K562 (cell line): ENCODE measurements at regions not wholly inside any gene's neighbourhood (a gene's known extent, or its start where the extent isn't known, plus 50 kb on each side); places are given as distances from the start of the nearest gene placed in this dataset.

Experiments
- ATAC-seq: fragments of 200-7000 bp; cut with Tn5 transposase; 3 replicates; pipeline ENCODE4 v1.9.1; 2020; ENCODE audit warnings: moderate library complexity
- BruUV-seq: library from RNA; stranded (reverse); fragments of 400-500 nt; replicated peaks from 2 replicates; lab custom pipeline; 2021; lab: Mats Ljungman, UMichigan
- CTCF ChIA-PET: fragments of 300-600 bp; formaldehyde crosslinking; extraction: SDS; loops from one replicate; lab custom pipeline; 2021; ENCODE audit warnings: low intra/inter-chr PET ratio; lab: Yijun Ruan, JAX
- POLR2A ChIA-PET: fragments of 300-600, 350-650 bp; sonication (Branson Sonifier 250); formaldehyde crosslinking; extraction: SDS; loops from one replicate; lab custom pipeline; 2021; ENCODE audit warnings: antibody characterized with exemption, inconsistent platforms; lab: Yijun Ruan, JAX
- DNase-seq, 4 experiments: peaks; one replicate each; pipeline versions ENCODE4 v3.0.0 to v3.0.0-alpha.2; 2011 to 2018; ENCODE audit warnings: low spot score in 3 of 4, mixed read lengths in 3 of 4; ENCODE audit errors: extremely low read depth in 1 of 4
- FAIRE-seq: peaks from 2 replicates; lab custom pipeline; 2011; peaks lifted over from hg19 to GRCh38; lab: Jason Lieb, UNC
- H2AFZ ChIP-seq: 2 replicates; pipeline ENCODE4 v1.6.0; 2011; ENCODE audit warnings: low read depth, low read length, control low read depth, inconsistent platforms
- H3K27ac ChIP-seq: fragments of 200-600 bp; 3 replicates; pipeline ENCODE4 v1.8.0; 2011; ENCODE audit warnings: low read depth, mild to moderate bottlenecking, control low read depth, inconsistent platforms, low read length, moderate library complexity, mixed read lengths; ENCODE audit errors: extremely low read depth
- H3K27me3 ChIP-seq, 2 experiments: fragments of 300-600 bp in 1 of 2; 2 replicates in 1 of 2; 3 replicates in 1 of 2; pipeline versions ENCODE4 v1.6.0 to v1.8.0; 2011; ENCODE audit warnings: inconsistent platforms in 2 of 2, low read length in 2 of 2, mild to moderate bottlenecking in 1 of 2, mixed read lengths in 1 of 2, moderate library complexity in 1 of 2; ENCODE audit not compliant: control insufficient read depth in 2 of 2, insufficient read depth in 2 of 2
- H3K36me3 ChIP-seq: fragments of 300-600 bp; 3 replicates; pipeline ENCODE4 v1.8.0; 2011; ENCODE audit warnings: mild to moderate bottlenecking, low read length, inconsistent platforms; ENCODE audit not compliant: control insufficient read depth, insufficient read depth
- H3K4me1 ChIP-seq, 2 experiments: fragments of 200-600 bp in 1 of 2; replicated peaks in 1 of 2; 2 replicates in 1 of 2; 3 replicates in 1 of 2; pipeline versions ENCODE4 v1.5.1 to v1.8.0; 2011; ENCODE audit warnings: inconsistent platforms in 2 of 2, low read length in 2 of 2, mild to moderate bottlenecking in 1 of 2, mixed read lengths in 1 of 2, moderate library complexity in 1 of 2; ENCODE audit not compliant: control insufficient read depth in 2 of 2, insufficient read depth in 2 of 2
- H3K4me2 ChIP-seq: 2 replicates; pipeline ENCODE4 v1.6.1; 2011; ENCODE audit warnings: low read length, control low read depth, inconsistent platforms, mixed read lengths; ENCODE audit not compliant: insufficient read depth
- H3K4me3 ChIP-seq: fragments of 200-600 bp; sonication (generic), shearing (Covaris generic); 2 replicates; pipeline ENCODE4 v1.5.1; 2016; ENCODE audit warnings: control low read depth, inconsistent platforms
- H3K79me2 ChIP-seq: fragments of 200-600 bp; 3 replicates; pipeline ENCODE4 v1.8.0; 2011; ENCODE audit warnings: low read length, inconsistent platforms; ENCODE audit not compliant: control insufficient read depth, insufficient read depth
- H3K9ac ChIP-seq, 2 experiments: 2 replicates each; pipeline versions ENCODE4 v1.6.0 to v1.6.1; 2011; ENCODE audit warnings: low read depth in 2 of 2, low read length in 2 of 2, control low read depth in 1 of 2, inconsistent platforms in 1 of 2, mild to moderate bottlenecking in 1 of 2, mixed read lengths in 1 of 2; ENCODE audit not compliant: insufficient read depth in 1 of 2
- H3K9me1 ChIP-seq: one replicate; pipeline ENCODE4 v1.6.0; 2011; ENCODE audit warnings: inconsistent platforms, mild to moderate bottlenecking, low read length, moderate library complexity; ENCODE audit not compliant: control insufficient read depth, insufficient read depth
- H3K9me3 ChIP-seq: replicated peaks from 2 replicates; pipeline ENCODE4 v1.5.1; 2011; ENCODE audit warnings: low read depth, low read length, inconsistent platforms; ENCODE audit not compliant: control insufficient read depth, insufficient read depth
- H4K20me1 ChIP-seq: replicated peaks from 2 replicates; pipeline ENCODE4 v1.6.1; 2011; ENCODE audit warnings: low read length, inconsistent platforms, mixed read lengths; ENCODE audit not compliant: control insufficient read depth, insufficient read depth
- CCNT2 ChIP-seq: IDR thresholded peaks from 2 replicates; pipeline ENCODE4 v1.6.1; 2011; ENCODE audit warnings: borderline replicate concordance, low read depth, mild to moderate bottlenecking, moderate library complexity, mixed read lengths, low read length; ENCODE audit not compliant: insufficient read length; ENCODE audit errors: extremely low read depth
- CREB1 ChIP-seq, 2 experiments: sonication (generic) in 1 of 2; formaldehyde crosslinking in 1 of 2; IDR thresholded peaks; 2 replicates each; pipeline versions ENCODE4 v1.6.1 to v1.8.0; 2012 to 2022; ENCODE audit warnings: inconsistent platforms in 1 of 2, mild to moderate bottlenecking in 1 of 2, missing genetic modification reagents in 1 of 2, moderate library complexity in 1 of 2
- EHMT2 ChIP-seq: fragments of 450-650 bp; IDR thresholded peaks from 2 replicates; pipeline ENCODE4 v1.6.1; 2018; ENCODE audit warnings: antibody characterized with exemption
- FOXA1 ChIP-seq: fragments of 450-650 bp; IDR thresholded peaks from 2 replicates; pipeline ENCODE4 v1.6.1; 2016; ENCODE audit warnings: mild to moderate bottlenecking, borderline replicate concordance
- HDAC1 ChIP-seq, 2 experiments: fragments of 450-650 bp; IDR thresholded peaks; 2 replicates each; pipeline ENCODE4 v1.6.1; 2016 to 2017; ENCODE audit warnings: inconsistent platforms in 1 of 2, mild to moderate bottlenecking in 1 of 2, moderate library complexity in 1 of 2
- MTA3 ChIP-seq: fragments of 450-650 bp; formaldehyde crosslinking; IDR thresholded peaks from 2 replicates; pipeline ENCODE4 v1.6.1; 2017; ENCODE audit warnings: mild to moderate bottlenecking, borderline replicate concordance
- SIRT6 ChIP-seq: IDR thresholded peaks from one replicate; pipeline ENCODE4 v1.6.1; 2012; ENCODE audit warnings: low read depth, mild to moderate bottlenecking, control low read depth, inconsistent platforms, low read length, moderate library complexity
- TCF7L2 ChIP-seq: fragments of 150-350 bp; IDR thresholded peaks from 2 replicates; pipeline ENCODE4 v1.6.1; 2016; ENCODE audit warnings: low read depth, mild to moderate bottlenecking, low read length, moderate library complexity
- TRIM24 ChIP-seq, 2 experiments: fragments of 450-650 bp; IDR thresholded peaks; 2 replicates each; pipeline ENCODE4 v1.6.1; 2016
- XRCC3 ChIP-seq: fragments of 450-650 bp; IDR thresholded peaks from 2 replicates; pipeline ENCODE4 v1.6.1; 2017; ENCODE audit warnings: mild to moderate bottlenecking, moderate library complexity
- ZBTB1 ChIP-seq: sonication (generic); formaldehyde crosslinking; IDR thresholded peaks from 2 replicates; pipeline ENCODE4 v1.8.1; 2023; ENCODE audit warnings: missing genetic modification reagents, low read depth, mild to moderate bottlenecking, borderline replicate concordance
- ZNF263 ChIP-seq: sonication (generic); formaldehyde crosslinking; IDR thresholded peaks from 2 replicates; pipeline ENCODE4 v1.8.0; 2022; ENCODE audit warnings: mild to moderate bottlenecking, missing genetic modification reagents, borderline replicate concordance
- ZNF41 ChIP-seq: fragments of 250-450 bp; sonication (Bioruptor Pico); conservative IDR thresholded peaks from 2 replicates; pipeline ENCODE4 v1.4.0; 2020; ENCODE audit warnings: mild to moderate bottlenecking
- ZNF695 ChIP-seq: fragments of 450-650 bp; formaldehyde crosslinking; IDR thresholded peaks from 2 replicates; pipeline ENCODE4 v1.4.0; 2020; ENCODE audit warnings: mild to moderate bottlenecking, moderate library complexity
- ZNF696 ChIP-seq: fragments of 250-450 bp; sonication (Bioruptor Pico); conservative IDR thresholded peaks from 2 replicates; pipeline ENCODE4 v1.4.0; 2020; ENCODE audit warnings: mild to moderate bottlenecking, moderate library complexity
- WGBS: fragments of 100-300 bp; shearing (Covaris generic); methylation state at CpG from one replicate; pipeline ENCODE4 v1.1.6; 2016; ENCODE audit warnings: low coverage, mixed read lengths; ENCODE audit not compliant: insufficient coverage; ENCODE audit errors: missing lambda C conversion rate; 5-methylcytosine and 5-hydroxymethylcytosine counted together
- in situ Hi-C: fragments of 300-500 bp; cut with MboI; formaldehyde crosslinking; loops from 4 replicates; pipeline ENCODE4 v1.15.0; 2018; ENCODE audit warnings: inconsistent platforms, mixed read lengths
- intact Hi-C: fragments of 100-400 bp; cut with micrococcal nuclease; formaldehyde crosslinking; loops from 2 replicates; pipeline ENCODE4 v1.14.2; 2022
- TF ChIP-seq, protein P1 (sequence below): IDR thresholded peaks from 2 replicates; pipeline ENCODE4 v1.6.1; 2014; ENCODE audit warnings: antibody characterized with exemption
- TF ChIP-seq, protein P2 (sequence below): fragments of 250-450 bp; sonication (Bioruptor Pico); IDR thresholded peaks from 2 replicates; pipeline ENCODE4 v1.5.0; 2021
- TF ChIP-seq, protein P3 (sequence below): fragments of 450-650 bp; formaldehyde crosslinking; IDR thresholded peaks from 2 replicates; pipeline ENCODE4 v1.4.0; 2022; ENCODE audit warnings: missing genetic modification characterization
- TF ChIP-seq, protein P4 (sequence below): sonication (generic); formaldehyde crosslinking; IDR thresholded peaks from 2 replicates; pipeline ENCODE4 v1.8.0; 2022; ENCODE audit warnings: missing genetic modification reagents, mild to moderate bottlenecking, borderline replicate concordance

DNA sequence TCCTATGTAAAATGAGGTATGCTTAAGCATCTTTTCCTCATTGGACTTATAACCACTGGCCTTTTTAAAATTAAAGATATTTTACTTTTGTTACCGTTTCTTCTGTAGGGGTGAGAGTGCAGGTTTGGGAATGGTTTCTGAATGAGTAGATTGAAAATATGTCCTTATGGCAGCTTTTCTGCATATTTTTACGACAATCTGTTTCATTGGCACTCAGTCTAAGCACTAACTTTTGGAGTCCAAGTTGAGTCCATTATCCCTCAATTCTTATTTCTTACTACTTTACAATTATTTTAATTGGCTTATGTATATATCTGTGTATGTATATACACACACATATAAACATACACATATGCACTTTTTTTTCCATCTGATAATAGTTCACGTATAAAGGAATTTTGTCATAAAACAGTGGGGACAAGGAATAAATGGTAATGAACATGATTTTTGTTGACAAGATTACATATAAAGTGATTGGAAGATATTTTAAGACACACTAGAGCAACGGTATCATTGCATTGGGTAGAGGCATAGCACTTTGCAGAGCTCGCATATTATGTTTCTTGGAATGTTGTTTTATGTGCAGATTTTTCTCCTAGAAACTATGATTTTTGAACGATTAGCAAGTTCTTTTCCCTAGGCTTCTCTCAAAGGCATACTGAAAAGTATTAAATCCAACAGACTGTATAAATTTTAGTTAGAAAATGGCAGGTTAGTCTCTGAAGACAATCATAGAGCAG lies 133.0 kb downstream of the FAT4 start:
- H3K27ac ChIP-seq = no peak overlapping the region
- H2AFZ ChIP-seq = no peak overlapping the region
- ChIA-PET CTCF (no interaction called here), POLR2A (no interaction called here)
- H3K4me2 ChIP-seq = no peak overlapping the region
- 0% methylated on average over 6 of the region's 6 CpGs for WGBS
- no peaks in the 10 kb centered on the region for H3K79me2 ChIP-seq
- no peaks in the 10 kb centered on the region for H3K27me3 ChIP-seq
- no peak overlapping the region for H3K4me3 ChIP-seq
- H3K9me1 ChIP-seq = no peaks in the 10 kb centered on the region
- no peaks in the 10 kb centered on the region for H4K20me1 ChIP-seq
- ATAC-seq = no peak
- no peak for DNase-seq
- intact Hi-C loops = no loop called here
- no TSS peak for BruUV-seq
- H3K4me1 ChIP-seq = no peaks in the 10 kb centered on the region
- no peaks in the 10 kb centered on the region for H3K9me3 ChIP-seq
- no peak for FAIRE-seq
- TF ChIP-seq, protein P1, sequence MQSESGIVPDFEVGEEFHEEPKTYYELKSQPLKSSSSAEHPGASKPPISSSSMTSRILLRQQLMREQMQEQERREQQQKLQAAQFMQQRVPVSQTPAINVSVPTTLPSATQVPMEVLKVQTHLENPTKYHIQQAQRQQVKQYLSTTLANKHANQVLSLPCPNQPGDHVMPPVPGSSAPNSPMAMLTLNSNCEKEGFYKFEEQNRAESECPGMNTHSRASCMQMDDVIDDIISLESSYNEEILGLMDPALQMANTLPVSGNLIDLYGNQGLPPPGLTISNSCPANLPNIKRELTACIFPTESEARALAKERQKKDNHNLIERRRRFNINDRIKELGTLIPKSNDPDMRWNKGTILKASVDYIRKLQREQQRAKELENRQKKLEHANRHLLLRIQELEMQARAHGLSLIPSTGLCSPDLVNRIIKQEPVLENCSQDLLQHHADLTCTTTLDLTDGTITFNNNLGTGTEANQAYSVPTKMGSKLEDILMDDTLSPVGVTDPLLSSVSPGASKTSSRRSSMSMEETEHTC = no peak
- TF ChIP-seq ZNF695 (CRISPR knock-in tag) (no peak), MTA3 (no peak), ZNF696 (CRISPR knock-in tag) (no peak), ZBTB1 (CRISPR knock-in tag) (no peak), TCF7L2 (no peak), HDAC1 (IDR thresholded peaks at IDR 0.05) (no peak), FOXA1 (no peak), CREB1 (IDR thresholded peaks at IDR 0.05) (no peak), CREB1 (CRISPR knock-in tag; IDR thresholded peaks at IDR 0.05) (no peak), ZNF41 (no peak), CCNT2 (no peak), XRCC3 (no peak), EHMT2 (no peak), TRIM24 (IDR thresholded peaks at IDR 0.05) (no peak), ZNF263 (CRISPR knock-in tag) (no peak), SIRT6 (no peak)
- TF ChIP-seq, protein P2, sequence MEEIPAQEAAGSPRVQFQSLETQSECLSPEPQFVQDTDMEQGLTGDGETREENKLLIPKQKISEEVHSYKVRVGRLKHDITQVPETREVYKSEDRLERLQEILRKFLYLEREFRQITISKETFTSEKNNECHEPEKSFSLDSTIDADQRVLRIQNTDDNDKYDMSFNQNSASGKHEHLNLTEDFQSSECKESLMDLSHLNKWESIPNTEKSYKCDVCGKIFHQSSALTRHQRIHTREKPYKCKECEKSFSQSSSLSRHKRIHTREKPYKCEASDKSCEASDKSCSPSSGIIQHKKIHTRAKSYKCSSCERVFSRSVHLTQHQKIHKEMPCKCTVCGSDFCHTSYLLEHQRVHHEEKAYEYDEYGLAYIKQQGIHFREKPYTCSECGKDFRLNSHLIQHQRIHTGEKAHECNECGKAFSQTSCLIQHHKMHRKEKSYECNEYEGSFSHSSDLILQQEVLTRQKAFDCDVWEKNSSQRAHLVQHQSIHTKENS (CRISPR knock-in tag) = no peak
- TF ChIP-seq, protein P3, sequence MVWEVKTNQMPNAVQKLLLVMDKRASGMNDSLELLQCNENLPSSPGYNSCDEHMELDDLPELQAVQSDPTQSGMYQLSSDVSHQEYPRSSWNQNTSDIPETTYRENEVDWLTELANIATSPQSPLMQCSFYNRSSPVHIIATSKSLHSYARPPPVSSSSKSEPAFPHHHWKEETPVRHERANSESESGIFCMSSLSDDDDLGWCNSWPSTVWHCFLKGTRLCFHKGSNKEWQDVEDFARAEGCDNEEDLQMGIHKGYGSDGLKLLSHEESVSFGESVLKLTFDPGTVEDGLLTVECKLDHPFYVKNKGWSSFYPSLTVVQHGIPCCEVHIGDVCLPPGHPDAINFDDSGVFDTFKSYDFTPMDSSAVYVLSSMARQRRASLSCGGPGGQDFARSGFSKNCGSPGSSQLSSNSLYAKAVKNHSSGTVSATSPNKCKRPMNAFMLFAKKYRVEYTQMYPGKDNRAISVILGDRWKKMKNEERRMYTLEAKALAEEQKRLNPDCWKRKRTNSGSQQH (CRISPR knock-in tag) = no peak
- TF ChIP-seq, protein P4, sequence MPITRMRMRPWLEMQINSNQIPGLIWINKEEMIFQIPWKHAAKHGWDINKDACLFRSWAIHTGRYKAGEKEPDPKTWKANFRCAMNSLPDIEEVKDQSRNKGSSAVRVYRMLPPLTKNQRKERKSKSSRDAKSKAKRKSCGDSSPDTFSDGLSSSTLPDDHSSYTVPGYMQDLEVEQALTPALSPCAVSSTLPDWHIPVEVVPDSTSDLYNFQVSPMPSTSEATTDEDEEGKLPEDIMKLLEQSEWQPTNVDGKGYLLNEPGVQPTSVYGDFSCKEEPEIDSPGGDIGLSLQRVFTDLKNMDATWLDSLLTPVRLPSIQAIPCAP (CRISPR knock-in tag) = no peak
- in situ Hi-C loops = no loop called here
- no peak overlapping the region for H3K9ac ChIP-seq
- H3K36me3 ChIP-seq = no peaks in the 10 kb centered on the region
